ENCODE measurements at regions not wholly inside any gene's neighbourhood (a gene's known extent, or its start where the extent isn't known, plus 50 kb on each side); places are given as distances from the start of the nearest gene placed in this dataset.
A peak's percentile ranks its signal among the peaks of the same experiment; 100 is the strongest.

DNA sequence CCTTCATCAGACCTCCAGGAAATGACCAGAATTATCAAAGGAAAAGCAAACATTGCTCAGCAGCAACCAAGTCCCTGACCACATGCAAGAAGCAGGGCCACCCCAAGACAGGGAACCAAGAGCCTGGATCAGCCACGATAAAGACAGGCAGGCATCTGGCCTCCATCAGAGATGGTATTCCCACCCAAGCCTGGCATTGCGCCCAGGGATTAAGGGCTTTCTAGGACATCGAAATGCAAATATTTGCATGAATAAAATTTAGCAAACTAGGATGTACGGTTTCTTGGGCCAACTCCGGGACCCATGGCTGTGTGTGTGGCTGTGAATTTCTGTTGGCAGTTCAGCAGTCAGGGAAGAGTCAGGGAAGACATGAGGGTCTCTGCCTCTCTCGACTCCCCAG lies 241.4 kb upstream of the DYNLRB2 start:
- no peak for TF ChIP-seq ZFX (IDR thresholded peaks at IDR 0.05)
- TF ChIP-seq, protein P1, sequence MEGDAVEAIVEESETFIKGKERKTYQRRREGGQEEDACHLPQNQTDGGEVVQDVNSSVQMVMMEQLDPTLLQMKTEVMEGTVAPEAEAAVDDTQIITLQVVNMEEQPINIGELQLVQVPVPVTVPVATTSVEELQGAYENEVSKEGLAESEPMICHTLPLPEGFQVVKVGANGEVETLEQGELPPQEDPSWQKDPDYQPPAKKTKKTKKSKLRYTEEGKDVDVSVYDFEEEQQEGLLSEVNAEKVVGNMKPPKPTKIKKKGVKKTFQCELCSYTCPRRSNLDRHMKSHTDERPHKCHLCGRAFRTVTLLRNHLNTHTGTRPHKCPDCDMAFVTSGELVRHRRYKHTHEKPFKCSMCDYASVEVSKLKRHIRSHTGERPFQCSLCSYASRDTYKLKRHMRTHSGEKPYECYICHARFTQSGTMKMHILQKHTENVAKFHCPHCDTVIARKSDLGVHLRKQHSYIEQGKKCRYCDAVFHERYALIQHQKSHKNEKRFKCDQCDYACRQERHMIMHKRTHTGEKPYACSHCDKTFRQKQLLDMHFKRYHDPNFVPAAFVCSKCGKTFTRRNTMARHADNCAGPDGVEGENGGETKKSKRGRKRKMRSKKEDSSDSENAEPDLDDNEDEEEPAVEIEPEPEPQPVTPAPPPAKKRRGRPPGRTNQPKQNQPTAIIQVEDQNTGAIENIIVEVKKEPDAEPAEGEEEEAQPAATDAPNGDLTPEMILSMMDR (conservative IDR thresholded peaks at IDR 0.05): no peak
- peak overlapping the region; percentile 48 for H3K27ac ChIP-seq

DNA sequence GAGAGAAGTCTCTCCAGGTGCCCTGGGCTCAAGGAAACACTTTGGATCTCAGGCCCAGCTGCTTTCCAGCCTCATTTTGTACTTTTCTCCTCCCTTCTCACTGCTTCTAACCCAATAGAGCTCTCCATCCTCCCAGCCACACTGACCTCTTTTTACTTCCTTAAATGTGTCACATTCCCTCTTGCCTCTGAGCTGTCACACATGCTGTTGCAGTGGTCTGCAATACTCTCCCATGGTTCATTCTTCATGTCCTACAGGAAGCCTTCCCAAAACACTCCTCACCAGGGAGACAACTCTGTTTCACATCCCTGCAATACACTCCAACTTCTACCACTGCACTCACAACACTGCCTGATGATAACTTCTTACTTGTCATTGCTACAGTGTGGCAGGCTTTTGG lies 242.1 kb upstream of the DYNLRB2 start:
- TF ChIP-seq ZFX (IDR thresholded peaks at IDR 0.05): no peak
- TF ChIP-seq, protein P1 (conservative IDR thresholded peaks at IDR 0.05): no peak
- peak overlapping the region; percentile 48; the same call in 1 of the 2 replicates for H3K27ac ChIP-seq

DNA sequence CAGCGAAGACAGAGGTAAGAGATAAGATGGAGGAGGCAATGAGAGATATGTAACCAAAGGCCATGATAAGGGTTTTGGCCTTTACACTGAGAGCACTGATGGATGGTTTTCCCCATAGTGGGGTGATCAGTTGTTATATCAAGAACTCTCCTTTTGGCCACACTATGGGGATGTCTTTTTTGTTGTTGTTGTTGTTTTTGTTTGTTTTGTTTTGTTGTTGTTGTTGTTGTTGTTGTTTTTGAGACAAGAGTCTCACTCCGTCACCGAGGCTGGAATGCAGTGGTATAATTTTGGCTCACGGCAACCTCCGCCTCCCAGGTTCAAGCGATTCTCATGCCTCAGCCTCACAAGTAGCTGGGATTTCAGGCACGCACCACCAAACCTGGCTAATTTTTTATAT lies 244.8 kb upstream of the DYNLRB2 start:
- TF ChIP-seq, protein P1 (conservative IDR thresholded peaks at IDR 0.05): no peak
- TF ChIP-seq ZFX (IDR thresholded peaks at IDR 0.05): no peak
- no peak overlapping the region for H3K27ac ChIP-seq

DNA sequence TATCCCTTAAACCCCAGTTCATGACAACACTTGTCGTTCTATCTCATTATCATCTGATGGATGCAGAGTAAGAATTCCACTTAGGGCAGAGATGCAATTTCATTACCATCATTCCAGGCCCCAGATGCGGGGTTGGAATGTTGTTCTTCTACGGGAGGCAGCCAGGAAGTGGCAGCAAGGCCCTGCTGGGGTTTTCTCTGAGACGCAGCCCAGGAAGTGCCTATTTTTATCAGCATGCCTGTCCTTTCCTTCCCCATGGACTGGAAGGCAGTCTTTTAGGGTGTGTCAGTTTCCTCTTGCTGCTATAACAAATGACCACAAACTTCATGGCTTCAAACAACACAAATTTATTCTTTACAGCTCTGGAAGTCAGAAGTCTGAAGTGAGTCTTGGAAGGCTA lies 246.6 kb upstream of the DYNLRB2 start:
- TF ChIP-seq, protein P1 (conservative IDR thresholded peaks at IDR 0.05): no peak
- TF ChIP-seq ZFX (IDR thresholded peaks at IDR 0.05): no peak
- no peak overlapping the region for H3K27ac ChIP-seq

GRCh38 chr16:80288616-80289015 lies 252.2 kb upstream of the DYNLRB2 start:
- no peak for TF ChIP-seq ZFX (IDR thresholded peaks at IDR 0.05)
- TF ChIP-seq, protein P1 (conservative IDR thresholded peaks at IDR 0.05): no peak
- H3K27ac ChIP-seq: no peak overlapping the region

- TF ChIP-seq ZFX (IDR thresholded peaks at IDR 0.05): no peak
- TF ChIP-seq, protein P1 (conservative IDR thresholded peaks at IDR 0.05): no peak
Measured at GRCh38 chr16:80287674-80288073, 253.1 kb upstream of the DYNLRB2 start.

DNA sequence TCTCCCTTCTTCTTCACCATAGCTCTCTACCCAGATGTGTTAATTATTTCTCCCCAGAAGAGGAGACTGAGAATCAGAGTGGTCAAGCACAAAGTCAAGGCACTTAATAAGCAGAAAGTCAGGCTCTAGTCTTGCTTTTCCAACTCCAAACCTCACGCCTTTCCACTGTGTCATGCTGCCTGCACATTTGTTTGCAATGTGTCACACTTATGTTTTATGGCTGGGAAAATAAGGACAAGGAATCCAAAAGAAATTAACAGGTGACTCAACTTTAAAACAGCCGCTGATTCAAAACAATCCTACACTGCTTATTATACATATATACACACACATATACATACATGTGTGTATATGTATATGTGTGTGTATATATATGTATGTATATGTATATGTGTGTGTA lies 255.7 kb upstream of the DYNLRB2 start:
- TF ChIP-seq, protein P1 (conservative IDR thresholded peaks at IDR 0.05): no peak
- TF ChIP-seq ZFX (IDR thresholded peaks at IDR 0.05): no peak
- H3K27ac ChIP-seq: no peak overlapping the region

More at GRCh38 chr16:80287674-80288073, 253.1 kb upstream of the DYNLRB2 start:
- no peak overlapping the region for H3K27ac ChIP-seq

All from C4-2B (cell line).